HG03378 (cell line): ENCODE measurements at regions not wholly inside any gene's neighbourhood (a gene's known extent, or its start where the extent isn't known, plus 50 kb on each side); places are given as distances from the start of the nearest gene placed in this dataset.
"Not testable (repeated sequence)": the region's sequence is repeated elsewhere in the genome, so short reads cannot be mapped to it uniquely, and the experiment has no call there.

ENCODE experiments used
- ATAC-seq: cut with Tn5 transposase; IDR thresholded peaks from one replicate; pipeline ENCODE4 v1.9.1; 2021; ENCODE audit warnings: mild to moderate bottlenecking, moderate library complexity; ENCODE audit not compliant: unreplicated experiment

GRCh38 chr2:16415861-16416260 lies 249.8 kb downstream of the CYRIA start:
- ATAC-seq: not testable (repeated sequence)

GRCh38 chr2:16413947-16414346 lies 251.7 kb downstream of the CYRIA start:
- no peak for ATAC-seq

GRCh38 chr2:16413285-16413684 lies 252.3 kb downstream of the CYRIA start:
- ATAC-seq: no peak

- no peak for ATAC-seq
These were observed 253.2 kb downstream of the CYRIA start for GRCh38 chr2:16412321-16413030.

GRCh38 chr2:16411788-16412187 lies 253.8 kb downstream of the CYRIA start:
- no peak for ATAC-seq

GRCh38 chr2:16409849-16410248 lies 255.8 kb downstream of the CYRIA start:
- ATAC-seq: no peak

- ATAC-seq: no peak
These were observed 256.6 kb downstream of the CYRIA start for GRCh38 chr2:16409006-16409390.

- no peak for ATAC-seq
These were observed 257.2 kb downstream of the CYRIA start for GRCh38 chr2:16408331-16409005.

GRCh38 chr2:16407358-16407757 lies 258.3 kb downstream of the CYRIA start:
- no peak for ATAC-seq

- ATAC-seq: no peak
These were observed 258.9 kb downstream of the CYRIA start for GRCh38 chr2:16406496-16407289.

- ATAC-seq: no peak
These were observed 260.1 kb downstream of the CYRIA start for GRCh38 chr2:16405551-16405950.

GRCh38 chr2:16404551-16405300 lies 260.9 kb downstream of the CYRIA start:
- no peak for ATAC-seq

- ATAC-seq: no peak
These were observed 261.5 kb downstream of the CYRIA start for GRCh38 chr2:16404146-16404545.

GRCh38 chr2:16402891-16403290 lies 262.7 kb downstream of the CYRIA start:
- no peak for ATAC-seq

- ATAC-seq: no peak
These were observed 263.8 kb downstream of the CYRIA start for GRCh38 chr2:16401761-16402300.

GRCh38 chr2:16400127-16400623 lies 265.5 kb downstream of the CYRIA start:
- no peak for ATAC-seq

GRCh38 chr2:16398486-16399043 lies 267.1 kb downstream of the CYRIA start:
- ATAC-seq: no peak

GRCh38 chr2:16397681-16398475 lies 267.8 kb downstream of the CYRIA start:
- ATAC-seq: no peak

GRCh38 chr2:16396986-16397385 lies 268.6 kb downstream of the CYRIA start:
- no peak for ATAC-seq
